ENCODE measurements at regions not wholly inside any gene's neighbourhood (a gene's known extent, or its start where the extent isn't known, plus 50 kb on each side); places are given as distances from the start of the nearest gene placed in this dataset.

- DNase-seq (no peak), ATAC-seq (no peak)
- intact Hi-C loops (cut with DNase I; ENCODE audit: low total_unique reads) (no loop called here), in situ Hi-C loops (cut with MboI; ENCODE audit: low sequenced_read_pairs in 4 of 4) (loop anchor here in 1 of 4 donors (25.0 kb wide), 1 partner anchor 96 kb away; no protein-coding TSS in a partner anchor)
- Histone ChIP-seq H3K27ac (no peak overlapping the region), H3K4me1 (no peaks in the 10 kb centered on the region), H3K9me3 (no peaks in the 10 kb centered on the region), H3K4me3 (no peak overlapping the region), H3K36me3 (no peaks in the 10 kb centered on the region), H3K27me3 (no peaks in the 10 kb centered on the region)
- TF ChIP-seq POLR2A (IDR thresholded peaks at IDR 0.05): no peak
- TF ChIP-seq, protein P1, sequence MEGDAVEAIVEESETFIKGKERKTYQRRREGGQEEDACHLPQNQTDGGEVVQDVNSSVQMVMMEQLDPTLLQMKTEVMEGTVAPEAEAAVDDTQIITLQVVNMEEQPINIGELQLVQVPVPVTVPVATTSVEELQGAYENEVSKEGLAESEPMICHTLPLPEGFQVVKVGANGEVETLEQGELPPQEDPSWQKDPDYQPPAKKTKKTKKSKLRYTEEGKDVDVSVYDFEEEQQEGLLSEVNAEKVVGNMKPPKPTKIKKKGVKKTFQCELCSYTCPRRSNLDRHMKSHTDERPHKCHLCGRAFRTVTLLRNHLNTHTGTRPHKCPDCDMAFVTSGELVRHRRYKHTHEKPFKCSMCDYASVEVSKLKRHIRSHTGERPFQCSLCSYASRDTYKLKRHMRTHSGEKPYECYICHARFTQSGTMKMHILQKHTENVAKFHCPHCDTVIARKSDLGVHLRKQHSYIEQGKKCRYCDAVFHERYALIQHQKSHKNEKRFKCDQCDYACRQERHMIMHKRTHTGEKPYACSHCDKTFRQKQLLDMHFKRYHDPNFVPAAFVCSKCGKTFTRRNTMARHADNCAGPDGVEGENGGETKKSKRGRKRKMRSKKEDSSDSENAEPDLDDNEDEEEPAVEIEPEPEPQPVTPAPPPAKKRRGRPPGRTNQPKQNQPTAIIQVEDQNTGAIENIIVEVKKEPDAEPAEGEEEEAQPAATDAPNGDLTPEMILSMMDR (IDR thresholded peaks at IDR 0.05 in 4 of 5, conservative IDR thresholded peaks at IDR 0.05 in 1 of 5): no peak
Observed at GRCh38 chr9:12183321-12183720, 509.9 kb upstream of the TYRP1 start.

GRCh38 chr9:12185856-12186255, 507.3 kb upstream of the TYRP1 start:
- no peaks in the 10 kb centered on the region for H3K9me3 ChIP-seq

GRCh38 chr9:12191630-12192029, 501.6 kb upstream of the TYRP1 start:
- Histone ChIP-seq H3K4me3 (no peak overlapping the region), H3K9me3 (no peaks in the 10 kb centered on the region), H3K27ac (no peak overlapping the region), H3K4me1 (no peaks in the 10 kb centered on the region), H3K36me3 (no peaks in the 10 kb centered on the region), H3K27me3 (no peaks in the 10 kb centered on the region)
- TF ChIP-seq POLR2A (IDR thresholded peaks at IDR 0.05): no peak
- TF ChIP-seq, protein P1 (IDR thresholded peaks at IDR 0.05 in 4 of 5, conservative IDR thresholded peaks at IDR 0.05 in 1 of 5): no peak
- DNase-seq: no peak
- in situ Hi-C loops (cut with MboI; ENCODE audit: low sequenced_read_pairs in 4 of 4): loop anchor here in 1 of 4 donors (25.0 kb wide), 1 partner anchor 104 kb away; no protein-coding TSS in a partner anchor
- intact Hi-C loops (cut with DNase I; ENCODE audit: low total_unique reads): no loop called here
- no peak for ATAC-seq

More at GRCh38 chr9:12185856-12186255, 507.3 kb upstream of the TYRP1 start:
- Histone ChIP-seq H3K36me3 (no peaks in the 10 kb centered on the region), H3K27me3 (no peaks in the 10 kb centered on the region), H3K4me1 (no peaks in the 10 kb centered on the region), H3K27ac (no peak overlapping the region), H3K4me3 (no peak overlapping the region)
- in situ Hi-C loops (cut with MboI; ENCODE audit: low sequenced_read_pairs in 4 of 4) (loop anchor here in 1 of 4 donors (25.0 kb wide), 1 partner anchor 99 kb away; no protein-coding TSS in a partner anchor), intact Hi-C loops (cut with DNase I; ENCODE audit: low total_unique reads) (no loop called here)
- TF ChIP-seq, protein P1 (IDR thresholded peaks at IDR 0.05 in 4 of 5, conservative IDR thresholded peaks at IDR 0.05 in 1 of 5): no peak
- no peak for TF ChIP-seq POLR2A (IDR thresholded peaks at IDR 0.05)
- no peak for ATAC-seq
- DNase-seq: no peak

DNA sequence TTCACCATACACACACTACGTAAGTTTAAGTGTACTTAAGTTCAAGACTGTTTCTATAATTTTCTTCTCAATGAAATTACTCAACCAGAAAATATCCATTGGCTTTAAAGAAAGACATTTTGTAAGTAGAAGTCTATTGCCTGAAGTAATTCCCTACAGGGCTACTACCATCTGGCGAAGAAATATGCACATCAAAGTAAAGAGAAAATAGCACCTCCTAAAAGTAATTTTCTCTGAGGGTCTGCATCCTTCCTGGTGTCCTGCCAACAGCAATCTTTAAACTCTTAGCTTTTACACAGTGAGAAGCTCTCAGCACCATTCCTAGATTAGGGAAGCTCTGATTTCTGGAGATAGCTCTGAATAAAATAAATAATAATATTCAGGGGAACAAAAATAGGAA, 498.5 kb upstream of the TYRP1 start:
- no peak for DNase-seq
- in situ Hi-C loops (cut with MboI; ENCODE audit: low sequenced_read_pairs in 4 of 4): loop anchor here in 1 of 4 donors (25.0 kb wide), 1 partner anchor 107 kb away; no protein-coding TSS in a partner anchor
- TF ChIP-seq, protein P1 (IDR thresholded peaks at IDR 0.05 in 4 of 5, conservative IDR thresholded peaks at IDR 0.05 in 1 of 5): no peak
- no peak for TF ChIP-seq POLR2A (IDR thresholded peaks at IDR 0.05)
- Histone ChIP-seq H3K36me3 (no peaks in the 10 kb centered on the region), H3K4me3 (no peak overlapping the region), H3K4me1 (no peaks in the 10 kb centered on the region), H3K27ac (no peak overlapping the region), H3K27me3 (no peaks in the 10 kb centered on the region), H3K9me3 (no peaks in the 10 kb centered on the region)
- no peak for ATAC-seq
- intact Hi-C loops (cut with DNase I; ENCODE audit: low total_unique reads): no loop called here

- Histone ChIP-seq H3K36me3 (no peaks in the 10 kb centered on the region), H3K4me1 (no peaks in the 10 kb centered on the region), H3K4me3 (no peak overlapping the region), H3K27me3 (no peaks in the 10 kb centered on the region), H3K9me3 (no peaks in the 10 kb centered on the region), H3K27ac (no peak overlapping the region)
- in situ Hi-C loops (cut with MboI; ENCODE audit: low sequenced_read_pairs in 4 of 4) (loop anchor here in 1 of 4 donors (25.0 kb wide), 1 partner anchor 108 kb away; no protein-coding TSS in a partner anchor), intact Hi-C loops (cut with DNase I; ENCODE audit: low total_unique reads) (no loop called here)
- DNase-seq (no peak), ATAC-seq (no peak)
- no peak for TF ChIP-seq POLR2A (IDR thresholded peaks at IDR 0.05)
- TF ChIP-seq, protein P1 (IDR thresholded peaks at IDR 0.05 in 4 of 5, conservative IDR thresholded peaks at IDR 0.05 in 1 of 5): no peak
Observed at GRCh38 chr9:12195456-12195855, 497.7 kb upstream of the TYRP1 start.
